HG02943 (cell line): ENCODE measurements at regions not wholly inside any gene's neighbourhood (a gene's known extent, or its start where the extent isn't known, plus 50 kb on each side); places are given as distances from the start of the nearest gene placed in this dataset.

Experiments used
- ATAC-seq: cut with Tn5 transposase; IDR thresholded peaks from one replicate; pipeline ENCODE4 v1.9.1; 2021; ENCODE audit warnings: mild to moderate bottlenecking, low read depth, moderate library complexity; ENCODE audit not compliant: unreplicated experiment

GRCh38 chr1:221180704-221181368, 301.6 kb downstream of the HLX start:
- no peak for ATAC-seq

DNA sequence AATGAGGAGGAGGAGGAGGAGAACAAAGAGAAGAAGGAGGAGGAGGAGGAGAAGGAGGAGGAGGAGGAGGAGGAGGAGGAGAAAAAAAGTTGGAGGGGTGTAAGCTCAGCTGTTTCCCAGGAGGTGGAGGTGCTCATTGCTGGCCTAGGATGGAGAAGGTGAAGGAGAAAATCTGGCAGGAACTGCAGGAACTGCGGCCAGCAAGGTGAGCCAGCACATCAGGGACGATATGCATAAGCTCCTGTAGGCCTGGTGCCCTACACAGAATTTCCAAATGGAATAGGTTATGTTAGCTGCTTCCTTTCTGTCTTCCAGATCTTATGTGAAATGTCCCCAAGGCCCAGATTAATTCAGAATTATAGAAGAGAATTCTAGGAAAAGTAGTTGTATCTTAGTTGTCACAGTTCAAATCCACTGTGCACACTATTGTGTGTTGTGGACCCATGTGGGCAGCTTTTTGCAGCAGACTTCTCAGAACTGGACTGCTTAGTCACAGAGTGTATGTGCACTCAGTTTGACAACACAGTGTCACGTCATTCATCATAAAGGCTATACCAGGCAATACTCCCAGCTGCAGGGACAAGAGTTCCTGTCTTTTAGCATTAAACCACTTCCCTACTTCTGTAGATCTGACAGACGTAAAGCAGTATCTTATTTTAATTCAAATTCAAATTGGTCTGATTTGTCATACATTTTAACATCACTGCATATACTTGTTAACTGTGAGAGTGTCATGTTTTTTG, 303.7 kb downstream of the HLX start:
- no peak for ATAC-seq

- no peak for ATAC-seq
Observed at GRCh38 chr1:221184131-221184794, 305.0 kb downstream of the HLX start.

- ATAC-seq, result no peak
Observed at GRCh38 chr1:221187174-221187573, 307.9 kb downstream of the HLX start.

- no peak for ATAC-seq
Observed at GRCh38 chr1:221188458-221188857, 309.2 kb downstream of the HLX start.

- no peak for ATAC-seq
Observed at GRCh38 chr1:221190249-221190648, 311.0 kb downstream of the HLX start.

DNA sequence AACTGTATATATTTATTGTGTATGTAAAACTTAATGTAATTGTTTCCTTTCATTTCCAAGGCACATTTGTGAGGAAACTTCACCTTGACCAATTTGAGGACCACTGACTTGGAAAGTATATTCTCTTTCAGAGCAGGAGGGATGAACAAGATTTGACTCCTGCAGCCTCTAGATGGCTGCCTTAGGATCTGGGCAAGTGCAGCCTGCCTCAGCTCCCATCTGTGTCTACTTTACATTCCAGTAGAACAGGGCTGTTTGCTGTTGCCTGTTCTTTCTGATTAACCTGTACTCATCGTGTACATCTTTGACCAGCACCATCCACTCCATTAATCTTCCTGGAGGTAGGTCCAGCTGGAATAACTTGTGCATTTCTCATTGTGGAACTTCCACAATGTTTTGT, 312.8 kb downstream of the HLX start:
- ATAC-seq, result no peak

DNA sequence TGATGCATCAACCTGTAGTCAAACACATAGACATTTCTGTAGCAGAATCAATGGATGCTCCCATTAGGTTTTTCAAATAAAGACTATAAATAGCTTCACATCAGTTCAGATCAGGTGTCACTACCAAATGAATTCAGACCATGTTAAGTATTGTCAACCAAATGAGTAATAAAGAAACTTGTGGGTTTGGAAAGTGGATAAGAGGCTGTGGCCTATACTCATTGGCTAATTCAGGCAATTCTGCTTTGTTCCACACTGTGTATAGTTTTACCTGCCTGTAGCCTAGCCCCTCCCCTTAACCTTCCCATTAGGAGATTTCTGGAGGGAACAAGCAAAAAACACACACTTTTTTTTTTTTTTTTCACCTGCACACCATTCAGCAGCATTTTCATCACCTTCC, 321.2 kb downstream of the HLX start:
- ATAC-seq, result no peak

- no peak for ATAC-seq
Observed at GRCh38 chr1:221201773-221202172, 322.5 kb downstream of the HLX start.

DNA sequence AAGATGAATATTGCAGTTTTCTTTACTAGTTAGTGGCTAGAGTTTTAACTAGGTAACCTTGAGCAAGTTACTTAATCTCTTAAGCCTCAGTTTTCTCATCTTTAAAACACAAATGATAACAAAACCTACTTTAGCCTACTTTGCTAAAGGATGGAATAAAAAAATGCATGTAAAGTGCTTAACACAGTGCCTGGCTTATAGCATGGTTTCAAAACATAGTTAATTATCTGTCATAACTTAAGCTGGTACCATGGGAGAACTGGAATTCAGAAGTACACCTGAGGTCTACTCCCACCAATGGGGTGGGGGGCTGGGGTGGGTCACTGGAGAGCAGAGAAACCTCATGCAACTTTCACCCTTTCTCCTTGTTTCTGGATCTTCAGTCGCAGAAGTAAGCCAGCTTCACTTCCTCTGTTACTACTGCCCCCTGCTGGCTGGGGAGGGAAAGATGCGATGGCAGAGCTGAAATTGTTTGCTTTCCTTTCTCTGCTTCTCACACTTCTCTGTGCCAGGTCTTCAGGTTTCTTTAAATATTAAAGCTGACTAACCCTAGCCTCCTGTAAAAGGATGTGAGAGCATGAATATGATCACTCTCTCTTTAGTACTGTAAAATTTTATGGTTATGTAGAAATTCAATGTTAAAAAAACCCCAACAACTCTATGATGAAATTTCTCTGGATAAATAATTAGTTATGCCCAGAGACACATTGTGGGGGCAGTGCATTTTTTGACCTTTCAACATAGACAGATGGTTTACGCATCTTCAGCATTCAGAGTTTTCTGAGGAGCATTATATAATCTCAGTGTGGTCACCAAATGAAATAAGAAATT, 324.2 kb downstream of the HLX start:
- no peak for ATAC-seq

DNA sequence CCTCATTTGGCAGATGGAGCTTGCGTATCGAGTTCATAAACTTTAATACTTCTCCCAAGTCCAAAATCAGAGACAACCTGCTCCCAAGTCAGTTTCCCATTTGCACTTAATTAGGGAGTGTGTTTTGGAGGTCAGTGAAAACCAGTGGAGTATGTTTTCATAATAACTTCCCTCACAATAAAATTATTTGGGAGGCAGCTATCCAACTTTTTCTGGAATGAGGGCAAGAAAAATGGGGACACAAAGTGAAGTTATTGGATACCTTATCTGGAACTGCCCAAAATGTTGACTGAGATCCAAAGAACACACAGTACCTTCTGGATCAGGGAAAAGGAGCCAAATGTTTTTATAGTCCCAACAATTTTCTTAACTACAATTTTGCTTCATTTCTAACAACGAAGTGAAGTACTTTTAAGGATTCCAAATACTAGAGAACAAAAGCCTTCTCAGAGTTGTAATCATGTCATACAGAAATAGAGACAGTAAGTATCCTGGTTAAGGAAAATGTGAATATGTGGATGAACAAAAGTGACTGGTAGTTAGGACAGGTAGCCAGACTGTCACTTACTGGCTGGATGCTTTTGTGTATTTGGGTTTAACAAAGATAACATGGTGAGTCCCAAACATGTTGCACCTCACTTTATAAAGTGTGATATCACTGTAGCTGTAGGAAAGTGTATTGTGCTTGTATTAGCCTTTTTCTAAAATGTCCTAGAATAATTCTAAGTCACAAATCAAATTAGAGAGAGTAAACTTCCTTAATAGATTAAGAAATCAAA, 325.0 kb downstream of the HLX start:
- no peak for ATAC-seq

DNA sequence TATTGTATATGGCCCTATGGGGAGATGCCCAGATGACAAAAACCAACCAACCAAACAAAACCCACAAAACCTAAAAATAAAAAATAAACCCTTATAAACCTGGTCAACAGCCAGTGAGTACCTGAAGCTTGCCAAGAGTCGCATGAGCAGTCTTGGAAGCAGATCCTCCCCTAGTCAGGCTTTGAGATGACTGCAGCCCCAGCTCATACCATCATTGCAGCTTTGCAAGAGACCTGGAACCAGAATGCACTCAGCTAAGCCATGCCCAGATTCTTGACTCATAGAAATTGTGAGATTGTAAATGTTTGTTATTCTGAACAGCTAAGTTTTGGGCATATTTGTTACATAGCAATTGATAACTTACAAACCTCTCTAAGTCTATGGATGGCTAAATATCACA, 326.8 kb downstream of the HLX start:
- no peak for ATAC-seq

DNA sequence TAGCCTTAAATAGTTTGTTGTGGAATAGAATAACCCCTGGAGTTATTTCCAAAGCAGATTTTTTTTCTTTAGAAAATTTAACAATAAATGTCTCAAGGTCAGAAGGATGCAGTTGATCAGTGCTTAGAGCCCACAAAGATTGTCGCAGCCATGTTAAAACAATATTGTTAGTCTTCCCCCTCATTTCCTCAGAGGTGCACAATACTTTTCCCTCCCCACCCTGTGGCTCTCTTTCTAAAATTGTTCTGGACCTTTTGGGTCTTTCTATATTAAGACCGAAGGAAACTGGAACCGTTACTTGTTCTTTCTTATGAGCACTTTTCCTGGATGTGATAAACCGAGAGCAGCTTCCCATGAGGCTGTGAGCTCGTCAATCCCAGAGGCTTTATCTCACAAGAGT, 333.7 kb downstream of the HLX start:
- ATAC-seq, result no peak

DNA sequence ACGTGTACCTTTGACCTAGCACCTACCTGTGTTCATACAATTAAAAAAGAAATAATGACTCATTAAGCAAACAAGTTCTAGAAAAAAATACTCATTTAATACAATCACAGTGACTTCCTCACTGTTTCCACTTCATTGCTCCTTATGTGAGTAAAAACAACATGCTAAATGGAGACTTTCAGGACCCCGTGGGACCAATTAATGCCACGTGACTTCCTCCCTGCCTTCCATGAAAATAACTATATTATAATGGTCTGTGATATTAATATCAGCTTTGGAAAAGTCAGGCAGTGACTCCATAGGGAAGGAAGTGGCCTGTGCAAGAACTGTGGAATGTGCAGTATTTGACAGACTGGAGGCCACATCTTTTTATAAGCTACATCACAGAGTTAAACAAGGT, 337.8 kb downstream of the HLX start:
- ATAC-seq, result no peak

- ATAC-seq, result no peak
Observed at GRCh38 chr1:221223281-221223680, 344.0 kb downstream of the HLX start.

DNA sequence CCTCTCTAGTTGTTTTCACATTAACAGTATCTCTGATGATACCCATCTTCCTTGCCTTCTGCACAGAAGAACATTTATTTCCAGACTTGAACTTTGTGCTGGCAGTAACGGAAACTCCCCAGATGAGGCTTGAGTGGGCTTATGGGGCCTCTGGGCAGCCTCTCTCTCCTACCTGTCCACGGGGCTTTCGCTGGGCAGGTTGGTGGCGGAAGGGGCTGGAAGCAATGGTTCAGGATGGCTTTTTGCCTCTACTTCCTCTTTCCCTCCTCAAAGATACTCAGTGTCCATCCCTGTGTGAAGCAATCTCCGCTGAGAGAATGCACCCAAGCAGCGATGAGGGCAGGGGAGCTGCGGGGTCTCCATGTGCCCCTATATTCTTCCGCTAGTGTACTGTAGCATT, 348.2 kb downstream of the HLX start:
- no peak for ATAC-seq

GRCh38 chr1:221227872-221228337, 348.7 kb downstream of the HLX start:
- no peak for ATAC-seq

- ATAC-seq, result no peak
Observed at GRCh38 chr1:221228594-221228993, 349.4 kb downstream of the HLX start.

DNA sequence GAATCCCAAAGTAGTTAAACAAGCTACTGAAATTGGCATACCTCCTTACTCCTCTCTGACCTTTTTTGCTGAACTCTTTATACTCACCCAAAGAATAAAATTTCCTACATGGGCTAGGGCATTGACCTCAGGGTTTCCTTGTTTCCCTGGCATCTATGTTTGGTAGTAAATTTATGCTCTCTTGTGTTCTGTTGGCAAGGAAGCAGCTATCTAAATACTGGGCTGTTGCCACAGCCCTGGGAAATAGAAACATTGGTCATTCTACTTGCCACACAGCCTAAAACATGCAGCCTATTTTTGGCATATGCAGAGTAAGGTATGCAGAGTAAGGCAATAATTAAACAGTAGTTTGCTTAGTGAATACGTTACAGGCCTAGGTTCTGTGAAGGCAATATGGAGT, 351.4 kb downstream of the HLX start:
- ATAC-seq, result no peak

- no peak for ATAC-seq
Observed at GRCh38 chr1:221234791-221235190, 355.5 kb downstream of the HLX start.
